ENCODE measurements at regions not wholly inside any gene's neighbourhood (a gene's known extent, or its start where the extent isn't known, plus 50 kb on each side); places are given as distances from the start of the nearest gene placed in this dataset.

DNA sequence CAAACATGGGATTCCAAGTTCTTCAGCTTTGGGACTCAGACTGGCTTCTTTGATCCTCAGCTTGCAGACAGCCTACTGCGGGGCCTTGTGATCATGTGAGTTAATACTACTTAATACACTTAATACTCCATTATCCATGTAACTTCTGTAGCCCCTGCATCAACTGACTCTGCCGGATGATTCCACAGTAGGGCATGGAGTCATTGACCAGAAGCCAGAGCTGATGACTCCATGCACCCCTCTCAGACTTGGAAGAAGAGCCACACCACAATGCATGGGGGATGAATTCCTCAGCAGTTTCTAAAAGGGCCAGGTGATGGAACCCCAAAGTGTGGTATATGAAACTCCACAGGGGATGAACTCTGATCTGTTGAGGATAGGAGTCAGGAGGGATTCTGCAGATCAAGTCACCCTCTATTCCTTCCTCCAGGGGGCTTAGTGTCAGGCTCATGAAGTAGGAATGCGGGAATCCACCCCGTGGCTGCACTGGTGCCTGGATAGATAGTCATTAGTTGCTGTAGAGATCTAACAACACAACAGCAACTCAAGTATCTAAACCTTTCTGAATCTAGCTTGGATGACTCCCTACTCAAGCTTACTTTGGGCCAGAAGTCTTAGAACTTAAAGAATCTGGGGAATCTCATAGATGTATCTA is 70.2 kb downstream of the GPR6 start:
- no peak for TF ChIP-seq POLR2A (IDR thresholded peaks at IDR 0.05)
- TF ChIP-seq, protein P1, sequence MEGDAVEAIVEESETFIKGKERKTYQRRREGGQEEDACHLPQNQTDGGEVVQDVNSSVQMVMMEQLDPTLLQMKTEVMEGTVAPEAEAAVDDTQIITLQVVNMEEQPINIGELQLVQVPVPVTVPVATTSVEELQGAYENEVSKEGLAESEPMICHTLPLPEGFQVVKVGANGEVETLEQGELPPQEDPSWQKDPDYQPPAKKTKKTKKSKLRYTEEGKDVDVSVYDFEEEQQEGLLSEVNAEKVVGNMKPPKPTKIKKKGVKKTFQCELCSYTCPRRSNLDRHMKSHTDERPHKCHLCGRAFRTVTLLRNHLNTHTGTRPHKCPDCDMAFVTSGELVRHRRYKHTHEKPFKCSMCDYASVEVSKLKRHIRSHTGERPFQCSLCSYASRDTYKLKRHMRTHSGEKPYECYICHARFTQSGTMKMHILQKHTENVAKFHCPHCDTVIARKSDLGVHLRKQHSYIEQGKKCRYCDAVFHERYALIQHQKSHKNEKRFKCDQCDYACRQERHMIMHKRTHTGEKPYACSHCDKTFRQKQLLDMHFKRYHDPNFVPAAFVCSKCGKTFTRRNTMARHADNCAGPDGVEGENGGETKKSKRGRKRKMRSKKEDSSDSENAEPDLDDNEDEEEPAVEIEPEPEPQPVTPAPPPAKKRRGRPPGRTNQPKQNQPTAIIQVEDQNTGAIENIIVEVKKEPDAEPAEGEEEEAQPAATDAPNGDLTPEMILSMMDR (IDR thresholded peaks at IDR 0.05), result no peak
